ENCODE measurements at regions not wholly inside any gene's neighbourhood (a gene's known extent, or its start where the extent isn't known, plus 50 kb on each side); places are given as distances from the start of the nearest gene placed in this dataset.

GRCh38 chr18:76594966-76595365, 99.9 kb upstream of the ZNF516 start:
- no peak for DNase-seq

- DNase-seq: no peak
These were observed 98.8 kb upstream of the ZNF516 start for GRCh38 chr18:76593843-76594242.

- DNase-seq: no peak
These were observed 97.9 kb upstream of the ZNF516 start for GRCh38 chr18:76592981-76593381.

- DNase-seq: no peak
These were observed 97.1 kb upstream of the ZNF516 start for GRCh38 chr18:76592096-76592495.

DNA sequence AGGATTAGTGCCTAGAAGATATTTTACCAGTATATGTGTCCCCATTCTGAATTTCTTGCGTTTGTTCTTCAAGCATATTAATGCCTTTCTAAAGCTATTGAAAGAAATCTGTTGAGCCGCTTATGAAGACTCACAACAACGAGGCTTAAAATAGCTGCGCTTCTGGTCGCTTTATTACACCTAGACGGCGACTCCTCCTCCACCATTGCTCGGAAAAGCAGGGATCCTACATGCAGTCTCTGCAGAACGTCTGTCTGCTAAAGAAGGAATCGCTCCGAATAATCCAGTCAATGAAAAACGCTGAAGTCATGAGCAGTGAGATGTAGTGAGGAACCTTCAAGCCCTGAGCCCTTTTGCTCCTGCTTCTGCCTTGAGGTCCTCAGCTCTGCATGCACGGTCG, 94.8 kb upstream of the ZNF516 start:
- DNase-seq: no peak

- no peak for DNase-seq
These were observed 94.3 kb upstream of the ZNF516 start for GRCh38 chr18:76589316-76589715.

GRCh38 chr18:76588601-76589226, 93.7 kb upstream of the ZNF516 start:
- DNase-seq: no peak

GRCh38 chr18:76587879-76588271, 92.8 kb upstream of the ZNF516 start:
- no peak for DNase-seq

DNA sequence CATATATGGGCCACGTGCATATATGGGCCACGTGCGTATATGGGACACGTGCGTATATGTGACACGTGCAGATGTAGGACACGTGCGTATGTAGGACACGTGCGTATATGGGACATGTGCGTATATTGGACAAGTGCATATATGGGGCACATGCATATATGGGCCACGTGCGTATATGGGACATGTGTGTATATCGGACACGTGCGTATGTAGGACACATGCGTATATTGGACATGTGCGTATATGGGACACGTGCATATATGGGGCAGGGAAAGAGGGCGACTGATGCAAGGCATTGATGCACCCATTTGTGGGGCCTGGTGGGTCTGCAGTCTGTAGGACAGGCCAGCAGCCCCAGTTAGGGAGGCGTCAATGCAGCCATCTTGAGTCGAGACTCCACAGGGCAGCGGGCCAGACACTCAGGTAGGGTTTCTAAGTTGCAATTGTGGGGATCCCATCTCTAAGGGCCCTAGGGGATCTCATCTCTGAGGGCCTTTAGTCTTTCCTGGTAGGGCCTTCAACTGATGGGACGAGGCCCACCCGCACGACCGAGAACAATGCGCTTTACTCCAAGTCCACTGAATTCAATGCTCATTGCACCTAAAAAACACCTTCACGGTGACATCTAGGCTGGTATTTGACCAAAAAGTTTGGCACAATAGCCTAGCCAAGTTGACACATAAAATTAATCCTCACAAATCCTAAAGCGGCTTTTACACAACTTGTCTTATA, 92.3 kb upstream of the ZNF516 start:
- no peak for DNase-seq

- DNase-seq: no peak
These were observed 89.6 kb upstream of the ZNF516 start for GRCh38 chr18:76584414-76585310.

DNA sequence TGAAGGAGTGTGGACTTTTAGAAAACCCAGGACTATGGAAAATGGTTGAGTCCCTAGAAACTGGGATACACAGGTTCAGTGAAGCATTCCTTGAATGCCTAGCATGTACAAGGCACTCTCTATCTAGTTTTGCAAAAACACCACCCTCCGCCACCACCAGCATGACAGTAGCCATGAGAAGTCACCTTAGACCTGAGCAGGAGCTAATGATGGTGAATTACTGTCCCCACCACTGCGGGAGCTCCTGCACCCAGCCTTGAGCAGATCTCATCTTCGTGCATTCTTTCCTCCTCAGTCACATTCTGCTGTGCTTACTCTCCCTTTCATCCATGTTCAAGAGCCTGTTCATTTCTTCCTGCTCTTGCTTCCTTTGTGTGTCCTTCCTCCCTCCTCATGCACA, 86.2 kb upstream of the ZNF516 start:
- DNase-seq: no peak

GRCh38 chr18:76580288-76580962, 85.4 kb upstream of the ZNF516 start:
- no peak for DNase-seq

DNA sequence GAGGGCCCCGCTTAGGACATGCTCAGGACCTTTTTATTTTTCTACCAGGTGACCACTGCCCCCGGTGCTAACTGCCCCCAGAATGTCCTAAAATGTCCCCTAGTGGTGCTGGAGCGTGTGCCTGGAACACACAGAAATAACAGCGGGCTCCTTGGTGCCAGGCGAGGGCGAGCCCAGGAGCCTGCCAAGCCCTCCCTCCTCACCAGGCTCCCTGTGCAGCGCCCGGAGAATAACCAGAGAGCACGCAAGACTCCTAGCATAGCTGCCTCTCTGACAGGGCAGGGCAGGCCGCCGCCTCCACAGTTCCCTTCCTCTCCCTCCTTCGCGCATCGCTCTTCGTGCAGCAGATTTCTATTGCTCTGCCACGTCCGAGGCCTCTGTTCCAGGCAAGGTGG, 84.3 kb upstream of the ZNF516 start:
- DNase-seq: no peak

DNA sequence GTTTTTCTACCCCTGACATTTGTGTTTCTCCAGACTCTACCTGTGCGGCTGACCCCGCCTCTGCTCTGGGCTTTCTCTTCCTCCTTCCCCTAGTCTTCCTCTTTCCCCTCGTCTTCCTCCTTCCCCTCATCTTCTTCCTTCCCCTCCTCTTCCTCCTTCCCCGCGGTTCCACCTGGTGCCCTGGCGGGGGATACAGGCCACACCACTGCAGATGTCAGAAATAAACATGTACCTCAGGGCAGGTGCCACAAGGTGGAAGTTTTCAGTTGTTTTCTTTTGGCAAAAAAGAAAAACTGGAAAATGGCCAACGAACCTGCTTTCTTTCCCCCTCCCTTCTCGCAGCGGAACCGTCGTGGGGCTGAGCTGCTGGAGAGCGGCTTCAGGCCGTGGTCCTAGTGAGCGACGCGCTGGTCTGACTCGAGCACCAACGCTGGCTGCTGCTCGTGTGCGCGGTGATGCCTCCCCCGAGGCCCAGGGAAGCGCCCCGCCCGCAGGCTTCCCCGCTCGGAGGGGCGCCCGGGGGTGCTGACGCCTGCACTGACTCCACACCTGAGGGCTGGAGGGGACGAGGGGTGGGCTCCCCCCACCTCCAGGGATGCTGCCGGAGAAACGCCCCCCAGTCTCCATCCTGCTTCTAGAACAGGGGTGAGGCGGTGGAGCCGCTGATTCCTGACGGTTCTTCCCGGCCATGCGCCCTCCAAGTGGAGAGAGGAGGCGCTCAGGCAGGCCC, 83.7 kb upstream of the ZNF516 start:
- DNase-seq: no peak

DNA sequence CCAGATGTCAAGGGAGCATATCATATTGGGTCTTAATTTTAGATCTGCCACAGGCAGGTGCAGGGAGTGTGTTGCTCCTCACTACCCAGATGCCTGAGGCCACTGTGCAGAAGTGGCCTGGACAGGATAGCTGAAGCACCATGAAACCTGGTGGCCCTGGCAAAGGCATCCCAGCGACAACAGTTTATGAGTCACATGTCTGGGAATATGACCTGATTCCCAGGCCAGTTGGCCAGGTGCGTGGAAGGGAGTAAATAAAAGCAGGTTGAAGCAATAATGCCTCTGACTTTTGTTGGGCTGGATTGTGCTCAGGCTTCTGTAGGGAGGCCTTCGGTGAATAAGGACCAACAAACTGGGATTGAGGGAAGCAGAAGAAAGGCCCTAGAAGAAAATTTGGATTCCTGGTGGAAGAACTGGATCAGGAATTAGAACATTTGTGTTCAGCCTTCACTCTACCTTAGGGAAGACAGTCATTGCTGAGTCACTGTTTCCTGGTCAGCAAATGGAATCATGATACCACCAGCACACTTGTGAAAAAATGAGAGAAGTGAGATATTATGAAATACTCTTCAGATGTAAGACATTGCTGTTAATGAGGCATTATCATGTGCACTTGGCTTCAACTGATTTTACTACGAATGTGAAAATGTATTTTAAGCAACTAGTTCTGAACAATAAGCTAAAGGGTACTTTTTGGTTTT, 78.4 kb upstream of the ZNF516 start:
- DNase-seq: no peak

DNA sequence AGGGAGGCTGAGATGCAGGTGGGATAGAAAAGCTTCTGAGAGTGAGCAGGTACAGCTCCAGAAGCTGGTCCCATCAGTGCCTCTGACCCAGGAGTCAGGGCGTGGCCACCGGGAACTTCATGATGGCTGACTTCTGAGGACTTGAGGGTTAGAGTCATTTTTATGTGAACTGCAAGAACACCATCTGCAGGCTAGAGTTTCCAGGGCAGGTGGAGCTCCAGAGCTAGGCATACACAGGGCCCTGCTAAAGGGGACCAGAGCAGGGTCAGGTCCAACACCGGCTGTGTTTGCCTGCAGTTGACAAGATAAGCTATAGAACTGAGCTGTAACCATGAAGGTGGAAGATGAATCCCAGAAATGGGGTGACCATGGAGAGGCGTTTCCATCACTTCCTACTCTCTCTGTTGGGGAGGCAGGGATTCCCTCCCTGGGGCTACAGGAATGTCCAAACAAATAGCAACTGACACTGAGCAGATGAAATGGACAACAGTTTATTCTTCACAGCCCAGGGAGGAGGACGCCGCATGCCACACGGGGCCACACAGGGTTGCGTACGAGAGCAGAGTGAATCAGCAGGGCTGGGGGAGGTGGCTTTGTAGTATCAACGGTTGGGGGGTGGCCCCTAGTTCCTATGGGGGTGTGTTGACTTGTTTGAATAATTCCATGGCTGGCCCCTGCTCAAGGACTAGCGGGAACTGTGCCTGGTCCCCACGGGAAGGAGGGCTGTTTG, 77.6 kb upstream of the ZNF516 start:
- DNase-seq: no peak

GRCh38 chr18:76571689-76572088, 76.6 kb upstream of the ZNF516 start:
- no peak for DNase-seq

- no peak for DNase-seq
These were observed 75.8 kb upstream of the ZNF516 start for GRCh38 chr18:76570856-76571255.

DNA sequence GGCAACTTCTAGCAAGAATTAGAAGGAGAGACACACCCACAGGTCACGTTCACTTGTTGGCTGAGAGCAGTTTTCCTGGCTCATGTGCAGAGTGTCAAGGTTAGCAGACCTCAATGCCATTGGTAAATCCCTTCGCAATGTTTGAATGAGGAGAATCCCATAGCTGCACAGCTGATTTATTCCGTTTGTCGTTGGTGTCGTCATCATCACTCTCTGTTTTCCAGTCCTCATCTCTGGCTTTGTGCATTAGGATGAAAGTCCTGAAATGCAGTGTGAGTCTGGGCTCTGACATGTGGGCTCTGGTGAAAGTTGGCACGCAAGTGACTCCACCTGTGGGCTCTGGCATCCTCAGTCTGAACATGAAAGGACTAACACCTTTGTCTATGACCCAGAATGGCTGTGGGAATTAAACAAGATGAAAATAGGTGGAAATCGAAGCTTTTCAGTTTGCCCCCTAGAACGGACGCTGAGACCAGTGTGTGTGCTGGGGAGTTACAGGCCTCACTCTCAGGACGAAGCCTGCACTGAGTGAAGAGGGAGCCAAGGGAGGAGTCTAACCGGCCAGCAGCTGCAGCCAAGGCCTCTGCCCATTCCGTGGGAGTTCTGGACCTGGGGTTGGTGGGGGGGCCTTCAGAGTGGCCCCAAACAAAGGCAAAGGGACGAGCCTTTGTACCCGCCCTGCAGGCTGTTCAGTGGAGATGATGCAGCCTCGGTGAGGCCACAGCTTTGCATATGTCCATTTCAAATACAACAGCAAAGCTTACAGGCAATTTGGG, 74.8 kb upstream of the ZNF516 start:
- no peak for DNase-seq

GRCh38 chr18:76568731-76569130, 73.7 kb upstream of the ZNF516 start:
- DNase-seq: no peak

Measured in NCI-H187 (cell line).